Cortex of kidney (tissue), 1 donor: ENCODE measurements at regions not wholly inside any gene's neighbourhood (a gene's known extent, or its start where the extent isn't known, plus 50 kb on each side); places are given as distances from the start of the nearest gene placed in this dataset.
"Not testable (repeated sequence)": the region's sequence is repeated elsewhere in the genome, so short reads cannot be mapped to it uniquely, and the experiment has no call there.

ENCODE experiments used
- DNase-seq: peaks from one replicate; lab custom pipeline; 2025; lab: John Stamatoyannopoulos, UW

DNA sequence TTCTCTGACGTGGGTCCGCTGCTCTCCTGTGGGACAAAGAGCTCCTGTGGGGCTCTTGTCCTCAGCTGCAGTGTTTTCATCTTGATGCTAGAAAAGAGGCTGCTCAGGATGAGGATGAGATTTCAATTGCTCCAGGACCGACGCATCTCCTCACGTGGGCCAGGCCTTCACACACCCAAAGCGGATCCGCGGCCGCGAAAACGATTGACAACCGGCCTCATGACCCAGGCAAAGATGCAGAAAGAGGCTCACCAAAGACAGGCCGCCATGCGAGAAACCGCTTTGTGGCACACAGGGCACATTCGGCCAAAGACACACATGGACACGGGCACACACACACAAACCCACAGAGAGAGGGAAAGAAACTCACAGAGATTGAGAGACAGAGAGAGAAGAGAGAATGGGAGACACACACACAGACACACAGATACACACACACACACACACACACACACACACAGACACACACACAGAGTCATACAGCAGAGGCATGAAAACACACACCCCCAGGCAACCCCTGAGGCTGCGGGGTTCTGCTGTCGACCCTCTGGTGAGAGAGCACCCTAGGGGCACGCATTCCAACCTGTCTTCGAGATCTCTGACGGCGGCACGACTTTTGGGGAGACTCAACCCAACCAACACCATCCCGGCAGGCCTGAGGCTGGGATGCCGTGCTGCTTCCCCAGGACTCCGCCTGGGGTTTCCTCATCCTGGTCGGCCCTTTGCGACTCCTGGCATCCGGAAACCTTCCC is 168.5 kb upstream of the ZNF337 start:
- DNase-seq, result not testable (repeated sequence)

DNA sequence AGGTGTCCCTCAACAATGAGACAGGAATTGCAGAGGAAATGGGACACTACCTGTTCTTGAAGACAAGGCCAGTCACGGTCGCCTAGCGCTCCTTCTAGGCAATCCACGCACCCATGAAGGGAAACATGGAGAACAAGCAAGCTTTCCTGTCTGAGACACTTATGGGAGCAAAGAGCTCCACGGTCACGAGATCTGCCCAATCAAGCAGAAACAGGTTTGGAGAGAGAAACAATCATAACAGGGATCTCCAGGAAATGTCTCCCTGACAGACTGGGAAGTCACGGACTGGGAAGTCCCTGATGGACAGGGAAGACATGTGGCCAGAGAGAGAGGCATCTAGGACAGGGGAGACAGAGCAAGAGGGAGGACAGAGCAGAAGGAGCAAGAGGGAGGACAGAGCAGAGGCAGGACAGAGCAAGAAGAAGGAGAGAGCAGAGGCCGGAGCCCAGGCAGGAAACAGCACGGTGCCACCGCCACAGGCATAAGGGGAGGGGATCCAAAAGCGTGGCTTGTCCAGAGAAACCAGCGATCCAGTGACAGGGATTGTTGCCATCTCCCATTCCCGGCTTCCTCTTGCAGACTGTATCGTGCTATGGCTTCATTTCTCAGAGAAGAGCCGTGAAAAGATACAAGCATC is 167.8 kb upstream of the ZNF337 start:
- DNase-seq, result no peak

- DNase-seq, result no peak
Measured at GRCh38 chr20:25863536-25864325, 167.1 kb upstream of the ZNF337 start.

GRCh38 chr20:25862967-25863530 is 166.4 kb upstream of the ZNF337 start:
- DNase-seq, result peak; percentile 30

GRCh38 chr20:25860531-25861150 is 164.0 kb upstream of the ZNF337 start:
- no peak for DNase-seq

GRCh38 chr20:25859649-25860530 is 163.2 kb upstream of the ZNF337 start:
- no peak for DNase-seq

- DNase-seq, result no peak
Measured at GRCh38 chr20:25858495-25859425, 162.1 kb upstream of the ZNF337 start.

DNA sequence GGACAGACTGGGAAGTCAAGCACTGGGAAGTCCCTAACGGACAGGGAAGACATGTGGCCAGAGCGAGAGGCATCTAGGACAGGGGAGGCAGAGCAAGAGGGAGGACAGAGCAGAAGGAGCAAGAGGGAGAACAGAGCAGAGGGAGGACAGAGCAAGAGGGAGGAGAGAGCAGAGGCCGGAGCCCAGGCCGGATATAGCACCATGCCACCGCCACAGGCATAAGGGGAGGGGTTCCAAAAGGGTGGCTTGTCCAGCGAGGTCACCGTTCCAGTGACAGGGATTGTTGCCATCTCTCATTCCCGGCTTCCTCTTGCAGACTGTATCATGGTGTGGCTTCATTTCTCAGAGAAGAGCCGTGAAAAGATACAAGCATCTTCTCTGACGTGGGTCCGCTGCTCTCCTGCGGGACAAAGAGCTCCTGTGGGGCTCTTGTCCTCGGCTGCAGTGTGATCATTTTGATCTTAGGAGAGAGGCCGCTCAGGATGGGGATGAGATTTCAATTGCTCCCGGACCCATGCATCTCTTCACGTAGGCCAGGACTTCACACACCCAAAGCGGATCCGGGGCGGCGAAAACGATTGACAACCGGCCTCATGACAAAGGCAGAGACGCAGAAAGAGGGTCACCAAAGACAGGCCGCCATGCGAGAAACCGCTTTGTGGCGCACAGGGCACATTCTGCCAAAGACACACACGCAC is 160.6 kb upstream of the ZNF337 start:
- not testable (repeated sequence) for DNase-seq

DNA sequence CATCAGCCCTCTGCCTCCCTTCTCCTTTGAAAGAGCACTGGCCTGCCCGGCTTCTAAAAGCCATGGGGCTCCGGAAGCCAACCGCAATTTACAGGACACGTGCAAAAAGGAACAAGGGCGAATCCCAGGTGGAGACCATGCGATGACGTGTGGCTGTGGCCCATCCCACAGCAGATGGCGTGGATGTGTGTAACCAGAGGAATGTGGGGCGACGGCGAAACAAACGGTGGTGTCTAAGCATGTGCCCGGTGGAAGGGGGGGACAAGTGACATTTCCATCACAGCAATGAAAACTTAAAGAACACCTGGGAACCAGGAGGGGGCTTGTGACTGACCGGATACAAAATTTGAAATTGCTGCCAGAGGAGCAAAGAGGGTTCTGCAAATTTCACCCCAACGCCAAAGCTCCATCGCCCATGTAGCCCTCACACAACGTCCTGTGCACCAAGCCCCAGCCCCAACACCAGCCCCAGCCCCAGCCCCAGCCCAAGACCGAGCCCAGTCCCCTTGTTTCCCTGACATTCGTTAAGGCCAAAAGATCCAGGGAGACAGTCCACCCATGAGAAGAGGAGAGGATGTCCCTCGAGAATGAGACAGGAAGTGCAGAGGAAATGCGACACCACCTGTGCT is 159.7 kb upstream of the ZNF337 start:
- no peak for DNase-seq

DNA sequence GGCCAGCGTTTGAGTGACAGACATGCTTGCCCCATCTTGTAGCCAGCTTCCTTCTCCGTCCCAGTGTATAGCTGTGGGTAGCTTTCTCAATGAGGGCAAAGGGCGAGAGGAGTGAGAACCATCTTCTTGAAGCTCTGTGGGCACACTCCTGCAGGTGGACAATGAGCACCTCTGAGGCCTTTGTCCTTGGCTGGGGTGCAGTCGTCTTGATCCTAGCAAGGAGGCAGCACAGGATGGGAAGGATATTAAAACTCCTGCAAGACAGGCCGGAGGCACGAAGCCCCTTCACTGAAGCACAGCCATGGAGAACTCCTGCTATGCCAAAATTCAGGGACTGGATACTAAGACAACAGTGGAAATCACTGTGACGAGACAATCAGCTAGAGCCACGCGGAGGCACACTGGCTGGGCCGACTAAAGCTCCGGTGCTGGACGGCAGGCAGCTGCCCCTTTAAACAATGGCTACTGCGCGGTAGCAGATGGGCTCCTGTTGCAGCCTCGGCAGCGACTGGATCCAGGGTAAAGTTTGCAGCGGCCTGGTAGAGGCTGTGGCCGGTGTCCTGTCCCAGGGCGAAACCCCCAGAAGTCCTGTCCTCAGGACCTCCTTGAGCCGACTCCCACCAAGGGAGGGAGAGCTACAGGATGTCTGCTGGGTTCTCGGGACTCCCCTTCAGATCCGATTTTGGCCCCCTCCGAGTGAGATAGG is 159.0 kb upstream of the ZNF337 start:
- not testable (repeated sequence) for DNase-seq

DNA sequence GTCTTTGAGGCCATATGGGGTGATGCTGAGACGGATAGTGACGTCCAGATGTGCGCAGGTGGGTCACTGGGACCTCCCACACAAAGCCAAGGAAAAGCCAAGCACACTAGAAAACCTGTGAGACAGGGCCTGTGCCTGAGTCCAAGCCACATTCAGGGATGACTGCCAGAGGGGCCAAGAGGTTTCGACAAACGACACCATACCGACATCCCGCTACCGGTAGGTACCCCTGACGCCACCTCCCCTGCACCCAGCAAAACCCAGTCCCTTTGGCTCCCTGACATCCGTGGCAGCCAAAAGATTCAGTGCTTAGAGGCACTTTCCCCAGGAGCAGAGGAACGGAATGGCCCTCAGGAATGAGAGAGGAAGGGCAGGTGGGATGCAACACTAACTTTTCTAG is 158.0 kb upstream of the ZNF337 start:
- not testable (repeated sequence) for DNase-seq

GRCh38 chr20:25853718-25854388 is 157.2 kb upstream of the ZNF337 start:
- DNase-seq, result not testable (repeated sequence)

DNA sequence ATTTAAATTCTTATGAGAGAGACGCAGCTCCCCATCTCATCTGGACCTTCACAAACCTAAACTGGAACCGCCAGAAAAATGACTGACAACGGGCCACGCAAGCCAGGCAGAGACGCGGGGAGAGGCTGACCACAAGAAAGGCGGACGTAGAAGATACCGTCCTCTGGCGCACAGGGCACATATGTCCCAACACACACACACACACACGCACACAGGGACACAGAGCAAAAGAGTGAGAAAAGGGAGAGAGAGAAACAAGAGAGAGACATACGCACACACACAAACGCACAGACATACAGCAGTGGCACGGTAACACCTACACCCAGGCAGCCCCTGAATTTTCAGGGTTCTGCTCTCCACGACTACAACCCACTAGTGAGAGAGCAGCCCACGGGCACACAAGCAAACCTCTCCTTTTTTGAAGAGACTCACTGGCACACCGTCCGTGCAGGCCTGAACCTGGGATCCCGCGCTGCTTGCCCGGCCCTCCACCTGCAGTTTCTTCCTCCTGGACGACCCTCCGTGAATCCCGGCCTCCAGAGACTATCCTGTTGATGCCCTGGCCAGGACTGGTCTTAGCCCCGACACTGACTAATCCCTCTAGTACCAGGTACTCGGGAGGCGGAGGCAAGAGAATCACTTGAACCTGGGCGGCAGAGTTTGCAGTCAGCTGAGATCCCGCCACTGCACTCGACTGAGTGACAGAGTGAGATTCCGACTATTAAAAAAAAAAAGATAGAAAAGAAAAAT is 156.5 kb upstream of the ZNF337 start:
- not testable (repeated sequence) for DNase-seq

DNA sequence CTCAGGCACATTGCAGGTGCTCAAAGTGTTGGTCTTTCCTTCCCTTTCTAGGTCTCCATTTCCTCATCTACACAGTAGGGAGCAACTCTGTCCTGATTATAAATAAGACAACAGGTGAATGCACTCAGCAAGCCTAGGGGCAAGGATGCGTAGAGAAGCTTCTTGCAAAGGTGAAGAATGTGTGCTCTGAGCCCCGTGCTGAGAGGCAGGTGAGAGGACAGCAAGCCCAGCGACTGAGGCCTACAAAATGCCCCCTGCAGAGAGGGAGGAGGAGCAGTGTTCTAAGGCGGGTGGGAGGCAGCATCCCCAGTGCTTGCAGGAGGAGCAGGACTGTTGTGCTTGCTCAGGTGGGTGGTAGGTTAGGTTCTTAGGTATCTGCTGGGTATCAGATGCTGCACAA is 153.5 kb upstream of the ZNF337 start:
- not testable (repeated sequence) for DNase-seq

DNA sequence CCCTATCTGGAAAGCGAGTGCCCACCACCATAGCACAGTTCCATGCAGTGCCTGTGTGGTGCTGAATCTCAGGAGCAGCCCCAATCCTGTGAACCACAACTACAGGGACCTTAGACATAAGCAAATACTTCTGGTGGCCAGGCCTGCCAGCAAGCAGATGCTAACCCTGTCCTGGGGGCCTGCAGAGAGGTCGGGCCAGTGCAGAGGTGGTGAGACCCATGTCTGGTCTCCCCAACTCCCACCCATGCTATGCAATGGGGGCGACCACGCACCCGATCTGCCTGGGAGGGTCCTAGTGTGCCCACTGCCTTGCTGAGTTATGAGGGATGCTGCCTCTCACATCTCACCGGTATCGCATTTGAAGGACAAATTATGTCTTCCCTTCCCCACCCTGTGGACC is 151.6 kb upstream of the ZNF337 start:
- DNase-seq, result no peak

DNA sequence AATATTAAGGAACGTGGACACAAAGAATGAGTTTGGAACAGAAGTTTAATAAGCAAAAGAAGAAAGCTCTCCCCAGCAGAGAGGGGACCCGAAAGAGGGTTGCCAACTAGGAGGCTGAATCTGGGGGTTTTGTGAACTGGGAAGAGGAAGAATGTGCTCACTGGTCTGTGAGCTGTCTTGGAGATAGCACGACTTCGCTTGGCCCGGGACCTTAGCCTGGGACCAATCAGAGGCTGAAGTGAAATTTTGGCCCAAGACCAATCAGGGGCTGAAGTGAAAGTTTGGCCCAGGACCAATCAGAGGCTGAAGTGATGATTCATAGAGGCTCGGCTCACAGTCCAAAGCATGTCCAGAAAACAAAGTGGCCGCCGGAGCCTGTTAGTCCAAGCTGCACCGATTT is 148.0 kb upstream of the ZNF337 start:
- not testable (repeated sequence) for DNase-seq

DNA sequence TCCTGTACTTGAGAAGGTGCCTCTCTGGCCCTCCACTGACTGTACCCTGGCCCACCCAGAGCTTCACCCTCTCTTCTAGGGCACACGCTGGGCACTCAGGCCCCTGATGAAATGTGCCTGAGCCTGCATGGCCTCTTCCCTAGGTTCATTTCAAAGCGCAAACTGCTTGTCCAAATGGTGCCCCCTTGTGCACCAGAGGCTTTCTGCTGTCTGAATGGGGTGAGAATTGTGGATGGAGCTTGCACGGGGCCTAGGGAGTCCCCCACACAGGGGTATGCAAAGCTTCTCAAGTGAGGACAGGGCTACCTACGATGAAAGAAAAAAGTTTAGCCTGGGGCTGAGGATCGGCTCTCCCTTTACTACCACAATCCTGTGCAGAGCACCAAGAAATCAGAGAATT is 116.9 kb upstream of the ZNF337 start:
- DNase-seq, result not testable (repeated sequence)
